Keratinocyte (primary cell): ENCODE measurements at regions not wholly inside any gene's neighbourhood (a gene's known extent, or its start where the extent isn't known, plus 50 kb on each side); places are given as distances from the start of the nearest gene placed in this dataset.
"Not testable (repeated sequence)": the region's sequence is repeated elsewhere in the genome, so short reads cannot be mapped to it uniquely, and the experiment has no call there.

Experiments used
- DNase-seq: peaks from one replicate; pipeline ENCODE4 v3.0.0-alpha.2; 2011; ENCODE audit warnings: low read depth, missing footprints, low spot score
- FAIRE-seq: peaks from 2 replicates; lab custom pipeline; 2011; peaks lifted over from hg19 to GRCh38; lab: Jason Lieb, UNC
- H2AFZ ChIP-seq: 2 replicates; pipeline ENCODE4 v1.6.0; 2012; ENCODE audit warnings: low read length, control low read depth, inconsistent platforms; ENCODE audit not compliant: control insufficient read depth
- H3K27ac ChIP-seq: 2 replicates; pipeline ENCODE4 v1.5.1; 2011; ENCODE audit warnings: low read length; ENCODE audit not compliant: control insufficient read depth, insufficient read depth
- H3K27me3 ChIP-seq: 3 replicates; pipeline ENCODE4 v1.6.0; 2011; ENCODE audit warnings: low read length; ENCODE audit not compliant: control insufficient read depth, insufficient read depth; ENCODE audit errors: extremely low read depth
- H3K36me3 ChIP-seq, 2 experiments: 2 replicates in 1 of 2; 3 replicates in 1 of 2; pipeline ENCODE4 v1.5.1; 2011; ENCODE audit warnings: low read length in 2 of 2, mild to moderate bottlenecking in 1 of 2; ENCODE audit not compliant: control insufficient read depth in 2 of 2, insufficient read depth in 2 of 2; ENCODE audit errors: extremely low read depth in 1 of 2
- H3K4me1 ChIP-seq: 3 replicates; pipeline ENCODE4 v1.5.1; 2011; ENCODE audit warnings: low read length; ENCODE audit not compliant: control insufficient read depth, insufficient read depth; ENCODE audit errors: extremely low read depth
- H3K4me2 ChIP-seq: 3 replicates; pipeline ENCODE4 v1.6.0; 2011; ENCODE audit warnings: low read depth, low read length; ENCODE audit not compliant: control insufficient read depth, insufficient read depth; ENCODE audit errors: extremely low read depth
- H3K4me3 ChIP-seq, 3 experiments: fragments of 200-600 bp in 1 of 3; sonication (generic) in 1 of 3; 2 replicates in 2 of 3; 3 replicates in 1 of 3; pipeline ENCODE4 v1.5.1; 2011 to 2016; ENCODE audit warnings: low read length in 3 of 3, mild to moderate bottlenecking in 3 of 3, control low read depth in 2 of 3, inconsistent platforms in 1 of 3, low read depth in 1 of 3, mixed read lengths in 1 of 3, mixed run types in 1 of 3, moderate library complexity in 1 of 3; ENCODE audit not compliant: control insufficient read depth in 2 of 3, insufficient read depth in 2 of 3; ENCODE audit errors: extremely low read depth in 1 of 3
- H3K79me2 ChIP-seq: 2 replicates; pipeline ENCODE4 v1.6.0; 2012; ENCODE audit warnings: low read length; ENCODE audit not compliant: control insufficient read depth, insufficient read depth
- H3K9ac ChIP-seq: 3 replicates; pipeline ENCODE4 v1.6.0; 2011; ENCODE audit warnings: low read length; ENCODE audit not compliant: control insufficient read depth, insufficient read depth; ENCODE audit errors: extremely low read depth
- H3K9me1 ChIP-seq: 3 replicates; pipeline ENCODE4 v1.6.0; 2011; ENCODE audit warnings: low read length; ENCODE audit not compliant: control insufficient read depth, insufficient read depth; ENCODE audit errors: extremely low read depth
- H3K9me3 ChIP-seq: 2 replicates; pipeline ENCODE4 v1.5.1; 2012; ENCODE audit warnings: low read depth, low read length; ENCODE audit not compliant: control insufficient read depth
- H4K20me1 ChIP-seq: 3 replicates; pipeline ENCODE4 v1.6.0; 2011; ENCODE audit warnings: low read length; ENCODE audit not compliant: control insufficient read depth, insufficient read depth; ENCODE audit errors: extremely low read depth
- CTCF ChIP-seq, 3 experiments: IDR thresholded peaks in 1 of 3; conservative IDR thresholded peaks in 1 of 3; optimal IDR thresholded peaks in 1 of 3; 2 replicates in 2 of 3; 3 replicates in 1 of 3; pipeline versions ENCODE3 to v1.5.1; 2011; ENCODE audit warnings: low read length in 3 of 3, mild to moderate bottlenecking in 3 of 3, moderate library complexity in 2 of 3, control low read depth in 1 of 3, inconsistent platforms in 1 of 3; ENCODE audit not compliant: insufficient read depth in 2 of 3; ENCODE audit errors: extremely low read depth in 1 of 3
- EZH2 ChIP-seq: IDR thresholded peaks from one replicate; pipeline ENCODE4 v1.6.1; 2012; ENCODE audit warnings: inconsistent platforms, mild to moderate bottlenecking, low read length, moderate library complexity
- dilution Hi-C: fragments of 300-500 bp; cut with MboI; formaldehyde crosslinking; loops from one replicate; pipeline ENCODE4 v1.7.0; 2020; ENCODE audit warnings: low sequenced_read_pairs; ENCODE audit not compliant: extremely low pct_ligation_motif_present

- no peaks in the 10 kb centered on the region for H3K4me1 ChIP-seq
- DNase-seq (no peak), FAIRE-seq (no peak)
- H3K27ac ChIP-seq, result no peak overlapping the region
- no peaks in the 10 kb centered on the region for H3K36me3 ChIP-seq
- no peak overlapping the region for H2AFZ ChIP-seq
- H3K4me2 ChIP-seq, result no peak overlapping the region
- no peaks in the 10 kb centered on the region for H3K9me3 ChIP-seq
- dilution Hi-C loops, result no loop called here
- no peaks in the 10 kb centered on the region for H3K27me3 ChIP-seq
- no peaks in the 10 kb centered on the region for H3K9me1 ChIP-seq
- TF ChIP-seq EZH2 (no peak), CTCF (optimal IDR thresholded peaks at IDR 0.05 in 1 of 3, IDR thresholded peaks at IDR 0.05 in 1 of 3, conservative IDR thresholded peaks at IDR 0.05 in 1 of 3; ENCODE audit: extremely low read depth in 1 of 3, insufficient read depth in 2 of 3, low read length in 3 of 3) (no peak)
- H3K4me3 ChIP-seq, result no peak overlapping the region
- no peak overlapping the region for H3K9ac ChIP-seq
- H3K79me2 ChIP-seq, result no peaks in the 10 kb centered on the region
- H4K20me1 ChIP-seq, result no peaks in the 10 kb centered on the region
These were observed 467.5 kb upstream of the ADGRB3 start for GRCh38 chr6:68167604-68168003.

GRCh38 chr6:68160812-68161211 lies 474.3 kb upstream of the ADGRB3 start:
- H3K4me2 ChIP-seq, H3K9ac ChIP-seq, H3K36me3 ChIP-seq, H3K79me2 ChIP-seq, DNase-seq, H4K20me1 ChIP-seq, H3K27ac ChIP-seq, H3K9me1 ChIP-seq, H3K4me1 ChIP-seq, H3K9me3 ChIP-seq, H2AFZ ChIP-seq, dilution Hi-C loops, FAIRE-seq, H3K27me3 ChIP-seq, H3K4me3 ChIP-seq: not testable (repeated sequence)

GRCh38 chr6:68160348-68160747 lies 474.7 kb upstream of the ADGRB3 start:
- Histone ChIP-seq H3K4me2 (no peak overlapping the region), H3K9ac (no peak overlapping the region), H3K9me3 (peaks cover 2% of the 10 kb centered on the region), H2AFZ (no peak overlapping the region), H3K27ac (no peak overlapping the region), H3K4me1 (no peaks in the 10 kb centered on the region), H3K36me3 (no peaks in the 10 kb centered on the region), H4K20me1 (no peaks in the 10 kb centered on the region), H3K79me2 (no peaks in the 10 kb centered on the region), H3K27me3 (no peaks in the 10 kb centered on the region), H3K9me1 (no peaks in the 10 kb centered on the region), H3K4me3 (no peak overlapping the region)
- TF ChIP-seq CTCF (optimal IDR thresholded peaks at IDR 0.05 in 1 of 3, IDR thresholded peaks at IDR 0.05 in 1 of 3, conservative IDR thresholded peaks at IDR 0.05 in 1 of 3; ENCODE audit: extremely low read depth in 1 of 3, insufficient read depth in 2 of 3, low read length in 3 of 3) (no peak), EZH2 (no peak)
- DNase-seq, result no peak
- dilution Hi-C loops, result no loop called here
- FAIRE-seq, result no peak
